ENCODE measurements at regions not wholly inside any gene's neighbourhood (a gene's known extent, or its start where the extent isn't known, plus 50 kb on each side); places are given as distances from the start of the nearest gene placed in this dataset.

DNA sequence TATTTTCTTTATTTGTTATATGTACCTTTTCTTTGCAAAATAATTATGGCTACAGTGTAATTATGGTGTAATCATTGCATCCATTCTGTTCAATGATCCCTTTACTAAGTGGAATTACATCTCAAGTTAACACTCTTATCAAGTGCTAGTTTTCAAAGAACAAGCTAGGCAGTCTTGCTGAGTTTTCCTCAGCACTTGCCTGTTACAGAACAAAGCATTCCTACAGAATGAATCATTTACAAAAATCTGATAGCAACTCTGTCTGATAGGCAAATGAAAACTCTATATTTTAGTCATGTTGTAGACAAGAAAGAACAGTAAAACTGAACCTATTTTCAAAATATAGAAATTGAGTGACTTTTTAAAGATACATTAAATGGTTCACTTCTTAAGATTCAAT lies 109.8 kb upstream of the POU3F2 start:
- intact Hi-C loops (cut with micrococcal nuclease): no loop called here

More for the DNA sequence above, 109.8 kb upstream of the POU3F2 start:
- H3K27me3 ChIP-seq (ENCODE audit: insufficient read depth, low read length): peaks cover 24% of the 10 kb centered on the region; the same call in 1 of the 2 replicates
- no peak overlapping the region for H2AFZ ChIP-seq (ENCODE audit: low read depth, low read length, poor library complexity, severe bottlenecking)
- H3K9ac ChIP-seq (ENCODE audit: low read length): no peak overlapping the region
- H3K9me3 ChIP-seq (ENCODE audit: control insufficient read depth in 1 of 2, insufficient read depth in 1 of 2, low read depth in 1 of 2, low read length in 2 of 2): no peaks in the 10 kb centered on the region
- no peaks in the 10 kb centered on the region; the same call in 1 of the 2 replicates for H4K20me1 ChIP-seq (ENCODE audit: insufficient read depth)
- no TSS peak for BruUV-seq (replicated peaks)
- no peaks in the 10 kb centered on the region for H3K79me2 ChIP-seq (ENCODE audit: insufficient read depth, low read length)
- H3K4me2 ChIP-seq (ENCODE audit: low read length): no peak overlapping the region
- ChIA-PET CTCF (no interaction called here), RAD21 (ENCODE audit: low non-redundant PET in 1 of 2, low total read pairs in 2 of 2, uncharacterized antibody in 2 of 2, unreplicated experiment in 2 of 2) (no interaction called here), POLR2A (no interaction called here)
- DNase-seq (ENCODE audit: low read depth, low spot score) (no peak), ATAC-seq (no peak)
- H3K36me3 ChIP-seq (ENCODE audit: control insufficient read depth in 1 of 2, insufficient read depth in 2 of 2, low read length in 2 of 2): no peaks in the 10 kb centered on the region
- TF ChIP-seq, protein P1, sequence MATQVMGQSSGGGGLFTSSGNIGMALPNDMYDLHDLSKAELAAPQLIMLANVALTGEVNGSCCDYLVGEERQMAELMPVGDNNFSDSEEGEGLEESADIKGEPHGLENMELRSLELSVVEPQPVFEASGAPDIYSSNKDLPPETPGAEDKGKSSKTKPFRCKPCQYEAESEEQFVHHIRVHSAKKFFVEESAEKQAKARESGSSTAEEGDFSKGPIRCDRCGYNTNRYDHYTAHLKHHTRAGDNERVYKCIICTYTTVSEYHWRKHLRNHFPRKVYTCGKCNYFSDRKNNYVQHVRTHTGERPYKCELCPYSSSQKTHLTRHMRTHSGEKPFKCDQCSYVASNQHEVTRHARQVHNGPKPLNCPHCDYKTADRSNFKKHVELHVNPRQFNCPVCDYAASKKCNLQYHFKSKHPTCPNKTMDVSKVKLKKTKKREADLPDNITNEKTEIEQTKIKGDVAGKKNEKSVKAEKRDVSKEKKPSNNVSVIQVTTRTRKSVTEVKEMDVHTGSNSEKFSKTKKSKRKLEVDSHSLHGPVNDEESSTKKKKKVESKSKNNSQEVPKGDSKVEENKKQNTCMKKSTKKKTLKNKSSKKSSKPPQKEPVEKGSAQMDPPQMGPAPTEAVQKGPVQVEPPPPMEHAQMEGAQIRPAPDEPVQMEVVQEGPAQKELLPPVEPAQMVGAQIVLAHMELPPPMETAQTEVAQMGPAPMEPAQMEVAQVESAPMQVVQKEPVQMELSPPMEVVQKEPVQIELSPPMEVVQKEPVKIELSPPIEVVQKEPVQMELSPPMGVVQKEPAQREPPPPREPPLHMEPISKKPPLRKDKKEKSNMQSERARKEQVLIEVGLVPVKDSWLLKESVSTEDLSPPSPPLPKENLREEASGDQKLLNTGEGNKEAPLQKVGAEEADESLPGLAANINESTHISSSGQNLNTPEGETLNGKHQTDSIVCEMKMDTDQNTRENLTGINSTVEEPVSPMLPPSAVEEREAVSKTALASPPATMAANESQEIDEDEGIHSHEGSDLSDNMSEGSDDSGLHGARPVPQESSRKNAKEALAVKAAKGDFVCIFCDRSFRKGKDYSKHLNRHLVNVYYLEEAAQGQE (IDR thresholded peaks at IDR 0.05; ENCODE audit: low read depth): no peak
- TF ChIP-seq TCF7L2 (IDR thresholded peaks at IDR 0.05; ENCODE audit: borderline replicate concordance, extremely low read depth, insufficient read depth, insufficient read length) (no peak), CBX3 (IDR thresholded peaks at IDR 0.05; ENCODE audit: low read depth) (no peak), SIN3A (IDR thresholded peaks at IDR 0.05; ENCODE audit: low read depth) (no peak), FOSL1 (IDR thresholded peaks at IDR 0.05; ENCODE audit: low read depth) (no peak), POLR2AphosphoS5 (IDR thresholded peaks at IDR 0.05; ENCODE audit: low read depth, low read length) (no peak), POLR2A (IDR thresholded peaks at IDR 0.05; ENCODE audit: borderline replicate concordance, extremely low read depth, insufficient read depth, insufficient read length) (no peak), SP1 (IDR thresholded peaks at IDR 0.05; ENCODE audit: low read depth) (no peak), EGR1 (IDR thresholded peaks at IDR 0.05; ENCODE audit: low read depth) (no peak), EZH2 (IDR thresholded peaks at IDR 0.05) (no peak), EZH2phosphoT487 (IDR thresholded peaks at IDR 0.05; ENCODE audit: borderline replicate concordance) (no peak), ZNF274 (IDR thresholded peaks at IDR 0.05; ENCODE audit: low read depth, low read length) (no peak), YY1 (IDR thresholded peaks at IDR 0.05; ENCODE audit: extremely low read depth, insufficient replicate concordance, low read depth, low read length) (no peak), ELF1 (IDR thresholded peaks at IDR 0.05; ENCODE audit: borderline replicate concordance, low read depth) (no peak), ZFX (IDR thresholded peaks at IDR 0.05) (no peak)
- TF ChIP-seq, protein P2, sequence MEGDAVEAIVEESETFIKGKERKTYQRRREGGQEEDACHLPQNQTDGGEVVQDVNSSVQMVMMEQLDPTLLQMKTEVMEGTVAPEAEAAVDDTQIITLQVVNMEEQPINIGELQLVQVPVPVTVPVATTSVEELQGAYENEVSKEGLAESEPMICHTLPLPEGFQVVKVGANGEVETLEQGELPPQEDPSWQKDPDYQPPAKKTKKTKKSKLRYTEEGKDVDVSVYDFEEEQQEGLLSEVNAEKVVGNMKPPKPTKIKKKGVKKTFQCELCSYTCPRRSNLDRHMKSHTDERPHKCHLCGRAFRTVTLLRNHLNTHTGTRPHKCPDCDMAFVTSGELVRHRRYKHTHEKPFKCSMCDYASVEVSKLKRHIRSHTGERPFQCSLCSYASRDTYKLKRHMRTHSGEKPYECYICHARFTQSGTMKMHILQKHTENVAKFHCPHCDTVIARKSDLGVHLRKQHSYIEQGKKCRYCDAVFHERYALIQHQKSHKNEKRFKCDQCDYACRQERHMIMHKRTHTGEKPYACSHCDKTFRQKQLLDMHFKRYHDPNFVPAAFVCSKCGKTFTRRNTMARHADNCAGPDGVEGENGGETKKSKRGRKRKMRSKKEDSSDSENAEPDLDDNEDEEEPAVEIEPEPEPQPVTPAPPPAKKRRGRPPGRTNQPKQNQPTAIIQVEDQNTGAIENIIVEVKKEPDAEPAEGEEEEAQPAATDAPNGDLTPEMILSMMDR (IDR thresholded peaks at IDR 0.05 in 2 of 3, conservative IDR thresholded peaks at IDR 0.05 in 1 of 3; ENCODE audit: borderline replicate concordance in 1 of 3, insufficient read depth in 1 of 3, low read depth in 2 of 3, low read length in 2 of 3): no peak
- TF ChIP-seq, protein P3, sequence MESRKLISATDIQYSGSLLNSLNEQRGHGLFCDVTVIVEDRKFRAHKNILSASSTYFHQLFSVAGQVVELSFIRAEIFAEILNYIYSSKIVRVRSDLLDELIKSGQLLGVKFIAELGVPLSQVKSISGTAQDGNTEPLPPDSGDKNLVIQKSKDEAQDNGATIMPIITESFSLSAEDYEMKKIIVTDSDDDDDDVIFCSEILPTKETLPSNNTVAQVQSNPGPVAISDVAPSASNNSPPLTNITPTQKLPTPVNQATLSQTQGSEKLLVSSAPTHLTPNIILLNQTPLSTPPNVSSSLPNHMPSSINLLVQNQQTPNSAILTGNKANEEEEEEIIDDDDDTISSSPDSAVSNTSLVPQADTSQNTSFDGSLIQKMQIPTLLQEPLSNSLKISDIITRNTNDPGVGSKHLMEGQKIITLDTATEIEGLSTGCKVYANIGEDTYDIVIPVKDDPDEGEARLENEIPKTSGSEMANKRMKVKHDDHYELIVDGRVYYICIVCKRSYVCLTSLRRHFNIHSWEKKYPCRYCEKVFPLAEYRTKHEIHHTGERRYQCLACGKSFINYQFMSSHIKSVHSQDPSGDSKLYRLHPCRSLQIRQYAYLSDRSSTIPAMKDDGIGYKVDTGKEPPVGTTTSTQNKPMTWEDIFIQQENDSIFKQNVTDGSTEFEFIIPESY (IDR thresholded peaks at IDR 0.05; ENCODE audit: extremely low read depth, insufficient replicate concordance, low read length): no peak
- TF ChIP-seq, protein P4, sequence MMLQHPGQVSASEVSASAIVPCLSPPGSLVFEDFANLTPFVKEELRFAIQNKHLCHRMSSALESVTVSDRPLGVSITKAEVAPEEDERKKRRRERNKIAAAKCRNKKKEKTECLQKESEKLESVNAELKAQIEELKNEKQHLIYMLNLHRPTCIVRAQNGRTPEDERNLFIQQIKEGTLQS (IDR thresholded peaks at IDR 0.05): no peak
- TF ChIP-seq, protein P5, sequence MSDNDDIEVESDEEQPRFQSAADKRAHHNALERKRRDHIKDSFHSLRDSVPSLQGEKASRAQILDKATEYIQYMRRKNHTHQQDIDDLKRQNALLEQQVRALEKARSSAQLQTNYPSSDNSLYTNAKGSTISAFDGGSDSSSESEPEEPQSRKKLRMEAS (IDR thresholded peaks at IDR 0.05): no peak
- no peak overlapping the region for H3K4me3 ChIP-seq (replicated peaks in 1 of 2; ENCODE audit: low read depth in 1 of 2, low read length in 2 of 2)
- H3K27ac ChIP-seq (ENCODE audit: low read depth, low read length): no peak overlapping the region
- no peaks in the 10 kb centered on the region for H3K4me1 ChIP-seq (ENCODE audit: control insufficient read depth in 1 of 2, insufficient read depth in 2 of 2, low read length in 2 of 2)
- H3K9me2 ChIP-seq (ENCODE audit: insufficient read depth): no peaks in the 10 kb centered on the region

Data from HCT116 (cell line).